NOMO-1 (cell line): ENCODE measurements at regions not wholly inside any gene's neighbourhood (a gene's known extent, or its start where the extent isn't known, plus 50 kb on each side); places are given as distances from the start of the nearest gene placed in this dataset.

Source experiments
- DNase-seq, 2 experiments: peaks; one replicate each; lab custom pipeline; 2025; ENCODE audit not compliant: unreplicated experiment in 2 of 2; lab: John Stamatoyannopoulos, UW

DNA sequence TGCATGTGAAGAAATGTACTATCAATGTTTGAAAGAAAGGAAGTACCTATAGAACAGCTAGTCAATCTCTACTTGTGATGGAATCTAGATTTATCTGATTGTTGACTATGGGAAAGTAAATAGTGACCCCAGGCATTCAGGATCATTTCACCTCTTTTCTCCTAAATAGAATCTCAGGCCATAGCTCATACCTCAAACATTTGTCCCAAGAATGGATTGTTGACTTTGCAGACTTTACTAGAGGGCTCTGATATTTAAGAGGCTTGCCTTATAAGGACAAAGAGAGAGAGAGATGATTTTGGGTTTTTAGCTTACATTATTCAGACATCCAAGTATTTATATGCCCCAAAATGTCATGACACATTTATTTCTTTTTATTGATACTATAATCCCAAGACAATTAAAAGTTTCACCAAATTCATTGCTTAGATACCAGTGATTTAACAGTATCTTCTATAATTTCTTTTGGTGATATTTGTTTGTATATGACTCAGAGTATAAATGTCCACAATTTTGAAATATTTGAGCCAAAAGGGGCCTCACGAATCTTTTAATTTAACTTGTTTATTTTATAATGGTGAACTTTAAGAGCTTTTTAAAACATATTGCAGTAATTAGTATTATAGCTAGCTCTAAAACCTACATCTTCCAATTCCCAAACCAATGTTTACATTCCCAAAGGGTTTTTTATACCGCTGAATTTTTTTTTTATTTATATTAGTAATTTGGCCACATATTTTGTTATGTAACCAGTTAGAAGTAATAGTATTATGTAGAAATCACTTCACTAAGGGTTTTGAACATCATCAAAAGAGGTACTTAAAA lies 614.1 kb downstream of the PCDH7 start:
- DNase-seq: no peak

DNA sequence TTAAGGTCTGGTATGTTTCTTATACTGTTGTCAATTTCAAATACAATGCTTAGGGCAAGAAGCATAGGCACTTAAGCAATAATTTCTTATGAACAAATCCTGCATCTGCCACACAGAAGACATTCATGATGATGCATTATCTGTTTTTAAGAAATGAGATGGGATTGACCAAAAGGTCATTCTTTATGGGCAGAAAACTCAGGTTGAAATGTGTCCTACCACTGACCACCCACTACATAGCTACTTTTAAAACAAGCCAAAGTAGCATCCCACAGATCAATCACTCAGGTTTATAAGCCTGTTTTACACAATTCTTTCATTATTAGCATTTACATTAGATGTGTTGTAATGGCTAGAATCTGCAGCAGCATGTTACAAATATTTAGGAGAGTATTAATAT lies 617.8 kb downstream of the PCDH7 start:
- no peak for DNase-seq

DNA sequence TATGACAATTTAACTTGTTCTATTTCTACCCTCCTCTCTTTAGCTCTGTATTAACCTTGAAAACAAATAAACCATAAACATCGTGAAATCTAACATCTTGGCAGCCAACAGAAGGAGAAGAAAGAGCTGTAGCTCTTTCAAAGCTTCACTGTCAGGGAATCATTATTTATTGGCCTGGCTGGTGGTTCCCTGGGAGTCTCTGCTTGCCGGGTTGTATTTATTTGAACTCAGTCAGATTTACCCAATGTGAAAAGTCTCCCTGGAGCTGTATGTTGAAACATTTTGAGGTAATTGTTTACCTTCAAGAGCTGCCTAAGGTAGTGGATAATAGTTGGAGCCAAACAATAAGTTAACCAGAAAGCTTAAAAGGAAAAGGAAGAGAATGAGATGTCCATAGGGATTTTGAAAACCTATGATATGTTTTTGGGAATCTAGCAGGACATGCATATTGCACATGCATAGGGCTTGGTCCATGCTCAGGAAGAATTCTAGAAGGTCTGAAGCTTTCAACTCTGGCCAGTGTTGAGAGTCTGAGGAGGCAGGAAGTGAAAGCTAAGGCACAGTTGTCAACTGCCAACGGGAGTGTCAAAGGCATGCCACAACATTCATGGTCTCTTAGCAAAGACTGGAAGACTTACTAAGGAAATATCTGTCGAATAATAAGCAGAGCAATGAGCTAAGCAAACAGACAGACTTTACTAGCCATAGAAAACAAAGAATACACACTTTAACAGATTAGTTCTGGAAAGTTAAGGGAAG lies 621.6 kb downstream of the PCDH7 start:
- no peak for DNase-seq

DNA sequence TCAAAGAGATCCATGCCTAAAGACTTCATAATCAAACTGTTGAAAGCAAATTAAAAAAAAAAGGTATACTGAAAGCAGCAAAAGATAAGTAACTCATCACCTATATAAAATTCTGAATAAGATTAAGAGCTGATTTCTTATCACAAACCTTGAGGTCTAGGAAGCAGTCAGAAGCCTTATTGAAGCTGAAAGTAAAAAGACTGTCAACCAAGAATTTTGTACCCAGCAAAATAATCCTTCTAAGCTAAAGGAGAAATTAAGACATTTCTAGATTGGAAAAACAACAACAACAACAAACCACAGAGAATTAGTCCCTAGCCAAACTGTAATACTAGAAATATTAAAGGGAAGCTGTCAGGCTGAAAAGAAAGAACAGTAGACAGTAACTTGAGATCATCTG lies 622.9 kb downstream of the PCDH7 start:
- no peak for DNase-seq

DNA sequence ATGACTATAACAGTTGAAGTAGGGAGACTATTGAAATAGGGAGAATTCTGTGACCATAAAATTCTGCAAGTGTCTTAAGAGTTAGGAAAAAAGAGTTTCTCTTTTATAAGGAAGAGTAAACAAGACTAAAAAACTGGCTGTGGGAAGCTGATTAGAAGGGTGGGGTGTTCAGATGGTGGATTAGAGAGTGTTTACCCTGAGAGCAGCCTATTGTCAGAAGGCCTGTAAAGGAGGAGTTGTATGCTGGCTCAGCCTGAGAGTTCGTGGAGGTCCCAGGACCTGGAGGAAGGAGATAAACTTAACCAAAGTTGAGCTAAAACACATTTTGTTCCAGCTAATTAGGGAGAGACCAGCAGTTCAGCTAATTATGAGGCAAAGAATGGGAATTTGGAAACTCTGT lies 629.7 kb downstream of the PCDH7 start:
- DNase-seq: no peak

DNA sequence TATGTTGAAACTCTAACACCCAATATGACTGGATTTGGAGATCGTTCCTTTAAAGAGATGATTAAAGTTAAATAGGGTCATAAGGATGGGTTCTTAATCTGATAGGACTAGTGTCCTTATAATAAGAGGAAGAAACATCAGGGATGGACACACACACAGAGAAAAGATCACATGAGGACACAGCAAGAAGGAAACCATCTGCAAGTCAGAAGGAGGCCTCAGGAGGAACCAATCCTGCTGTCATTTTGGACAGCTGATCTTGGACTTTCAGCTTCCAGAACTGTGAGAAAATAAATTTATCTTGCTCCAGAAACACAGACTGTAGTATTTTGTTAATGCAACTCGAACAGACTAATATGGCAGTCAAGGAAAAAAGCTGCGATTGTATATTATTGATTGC lies 631.5 kb downstream of the PCDH7 start:
- no peak for DNase-seq

DNA sequence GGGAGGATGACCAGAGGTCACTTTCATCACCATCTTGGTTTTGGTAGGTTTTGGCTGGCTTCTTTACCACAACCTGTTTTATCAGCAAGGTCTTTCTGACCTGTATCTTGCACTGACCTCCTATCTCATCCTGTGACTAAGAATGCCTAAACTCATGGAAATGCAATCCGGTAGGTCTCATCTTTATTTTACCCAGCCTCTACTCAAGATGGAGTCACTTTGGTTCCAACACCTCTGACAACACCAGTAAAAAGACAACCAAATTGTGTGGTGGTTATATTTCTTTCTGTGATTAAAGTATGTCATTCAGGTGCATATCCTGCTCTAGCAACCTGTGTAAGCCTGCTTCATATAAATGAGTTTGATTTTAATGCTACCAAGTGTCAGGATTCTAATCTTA lies 636.7 kb downstream of the PCDH7 start:
- DNase-seq: no peak

DNA sequence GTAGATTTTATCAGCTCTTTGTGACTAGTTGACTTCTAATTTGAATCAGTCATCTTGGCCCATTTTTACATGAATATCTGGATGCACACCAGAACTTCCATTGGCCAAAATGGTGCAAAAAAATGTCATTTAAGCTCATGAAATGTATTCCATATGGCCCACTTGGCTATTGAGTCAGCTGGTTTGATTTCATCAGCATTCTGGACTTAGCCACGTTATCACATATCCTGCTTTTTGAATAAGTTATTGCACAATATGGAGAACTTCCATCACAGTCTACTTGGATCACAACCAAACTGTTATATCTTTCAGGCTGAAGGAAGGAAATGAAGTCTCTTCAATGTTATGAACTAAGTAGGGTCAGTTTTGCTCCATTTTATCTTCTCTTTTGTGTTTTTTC lies 640.6 kb downstream of the PCDH7 start:
- no peak for DNase-seq

DNA sequence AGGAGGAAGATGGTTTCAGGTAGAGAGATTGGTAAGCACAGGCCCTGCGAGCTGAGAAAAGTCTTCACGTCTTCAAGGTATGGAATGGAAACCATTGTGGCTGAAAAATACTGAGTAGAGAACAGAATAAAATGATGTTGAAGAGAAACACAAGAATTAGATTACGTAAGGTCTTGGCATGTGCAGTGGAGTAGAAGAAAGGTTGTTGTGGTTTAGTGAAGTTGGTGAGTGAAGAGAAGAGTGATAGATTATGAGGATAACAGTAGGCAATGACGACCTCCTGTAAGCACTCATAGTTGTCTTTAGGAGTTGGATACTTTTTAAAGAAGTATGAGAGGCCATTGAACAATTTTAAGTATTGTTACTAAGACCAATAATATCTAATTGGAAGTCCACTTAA lies 642.6 kb downstream of the PCDH7 start:
- DNase-seq: no peak

DNA sequence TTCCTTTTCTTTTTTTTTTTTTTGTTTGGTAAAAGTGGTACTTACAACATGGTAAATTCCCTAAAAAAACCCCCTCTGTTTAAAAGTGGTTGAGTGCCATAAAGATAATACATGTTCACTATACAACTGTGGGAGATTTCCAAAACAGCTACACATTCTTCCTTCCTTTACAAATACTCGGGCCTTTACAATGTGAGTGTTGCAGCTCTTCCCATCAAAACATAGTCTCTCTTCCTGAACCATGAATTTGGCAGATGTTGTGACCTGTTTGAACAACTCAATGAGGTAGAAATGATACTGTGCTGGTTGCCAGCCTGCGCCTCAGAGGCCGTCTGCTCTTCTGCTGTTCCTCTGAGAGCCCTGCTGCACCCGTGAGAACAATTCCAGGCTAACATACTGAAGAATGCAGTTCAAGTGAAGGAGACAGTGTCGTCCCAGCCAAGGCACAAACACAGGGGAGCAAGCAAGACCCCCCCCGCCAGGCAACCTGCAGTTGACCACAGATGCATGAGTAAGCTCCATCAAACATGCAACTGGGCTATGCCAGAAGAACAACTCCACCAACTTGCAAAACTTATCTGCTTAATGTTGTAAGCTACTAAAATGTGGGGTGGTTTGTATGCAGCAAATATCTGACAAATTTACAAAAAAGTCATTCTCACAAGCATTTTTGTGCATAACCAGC lies 645.0 kb downstream of the PCDH7 start:
- no peak for DNase-seq

DNA sequence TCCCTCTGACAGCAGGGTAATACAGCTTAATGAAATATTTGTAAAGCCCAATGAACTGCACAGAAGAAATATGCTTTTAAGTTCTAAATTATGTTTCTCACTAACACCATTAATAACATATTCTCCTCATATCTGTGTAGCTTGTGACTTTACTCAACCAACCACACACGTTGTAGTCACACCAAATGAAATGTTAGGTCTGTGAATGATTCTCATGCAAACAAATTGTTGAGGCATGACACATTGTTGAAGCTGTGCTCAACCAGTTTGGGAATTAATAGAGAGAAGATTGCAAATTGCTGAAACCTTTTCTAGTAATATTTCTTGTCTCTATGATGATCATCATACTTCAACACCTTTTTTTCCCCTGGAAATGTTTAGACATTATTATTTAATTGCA lies 645.9 kb downstream of the PCDH7 start:
- DNase-seq: no peak

DNA sequence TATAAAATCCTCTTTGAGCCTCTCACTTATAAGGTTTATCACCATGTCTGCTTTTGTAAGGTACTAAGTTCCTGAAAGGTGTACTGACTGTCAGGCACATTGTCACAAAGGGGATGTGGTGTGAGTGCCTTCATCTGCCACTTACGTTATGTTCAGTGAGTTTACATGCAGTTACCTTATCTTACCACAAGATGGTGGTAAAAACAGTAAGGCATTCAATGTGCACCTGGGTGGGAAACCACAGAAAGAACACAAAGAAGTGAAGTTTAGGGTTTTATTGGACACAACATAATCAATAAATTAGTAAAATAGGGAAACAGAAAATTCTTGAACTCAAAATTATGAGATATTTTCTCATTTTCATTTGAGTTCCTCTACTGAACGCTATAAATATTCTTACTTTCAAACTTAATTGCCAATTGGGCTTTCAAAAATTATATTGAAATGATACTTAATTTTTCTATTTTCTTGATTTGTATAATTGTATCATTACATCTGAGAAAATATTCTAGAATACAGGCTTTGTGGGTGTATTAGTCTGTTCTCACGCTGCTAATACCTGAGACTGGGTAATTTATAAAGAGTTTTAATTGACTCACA lies 650.8 kb downstream of the PCDH7 start:
- DNase-seq: peak in 1 of 2 experiments; percentile 20

DNA sequence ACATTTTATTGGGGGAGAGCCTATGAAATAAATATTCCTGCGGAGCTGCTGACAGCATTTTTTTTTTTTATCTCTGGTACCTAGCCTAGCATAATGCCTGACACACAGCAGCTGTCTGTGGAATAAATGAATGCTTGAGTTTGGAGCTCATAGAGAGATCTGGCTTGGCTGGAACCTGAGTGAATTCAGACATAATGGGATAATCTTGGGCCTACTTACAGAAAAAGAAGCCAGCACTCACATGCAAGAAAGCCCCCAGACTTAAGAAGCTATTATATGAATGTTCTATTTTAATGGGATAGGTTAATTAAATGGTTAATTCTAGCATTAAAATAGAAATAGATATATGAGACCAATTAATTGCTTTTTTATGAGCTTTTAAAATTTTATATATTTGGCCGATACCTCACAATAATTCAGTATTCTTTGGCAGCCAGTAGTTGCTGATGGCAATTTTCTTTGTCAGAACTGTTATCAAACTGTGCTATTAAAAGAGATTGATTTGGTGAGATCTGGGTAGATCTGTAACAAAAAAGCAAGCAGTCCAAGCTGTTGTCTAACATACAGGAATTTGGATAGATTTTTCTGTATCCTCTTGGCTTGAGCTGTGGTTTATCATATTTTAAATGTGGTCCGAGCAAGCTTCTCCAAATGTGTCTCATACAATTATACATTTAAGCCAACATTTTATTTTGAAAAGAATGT lies 654.2 kb downstream of the PCDH7 start:
- DNase-seq: no peak

DNA sequence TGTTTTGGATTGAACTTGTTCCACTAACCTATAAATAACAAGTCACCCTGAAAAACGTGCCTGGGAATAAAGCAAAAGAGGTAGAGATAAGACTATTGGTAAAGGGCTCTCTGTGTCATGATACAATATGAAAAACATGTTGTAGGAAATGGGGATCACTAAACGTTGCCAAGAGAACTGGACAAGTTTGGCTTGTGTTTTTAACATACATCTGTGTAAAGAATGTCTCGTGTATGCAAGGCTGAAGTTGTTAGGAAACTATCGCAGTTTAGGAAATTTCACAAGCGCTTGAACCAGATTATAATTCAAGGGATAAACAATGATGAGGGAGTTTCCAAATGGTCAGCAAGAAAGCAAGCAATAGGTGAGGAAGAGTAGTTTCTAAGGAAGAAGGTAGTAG lies 655.8 kb downstream of the PCDH7 start:
- DNase-seq: no peak

DNA sequence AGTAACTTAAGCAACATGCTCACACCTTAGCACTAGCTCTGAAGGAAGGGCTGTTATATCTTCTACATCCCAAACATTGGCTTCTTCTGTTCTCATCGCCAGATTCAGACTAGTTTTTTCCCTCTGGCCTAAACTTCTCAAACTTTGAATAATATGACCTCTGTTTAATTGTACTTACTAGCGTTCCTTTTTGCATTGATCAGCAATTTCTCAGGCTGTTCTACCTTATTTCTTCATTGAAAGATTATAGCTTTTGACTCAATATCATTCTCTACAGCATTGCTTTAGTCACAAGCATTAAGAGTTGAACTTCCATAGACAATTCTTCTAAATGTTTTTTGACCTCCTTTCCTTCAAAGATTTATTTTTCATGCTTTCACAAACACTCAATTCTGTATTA lies 659.2 kb downstream of the PCDH7 start:
- DNase-seq: no peak

DNA sequence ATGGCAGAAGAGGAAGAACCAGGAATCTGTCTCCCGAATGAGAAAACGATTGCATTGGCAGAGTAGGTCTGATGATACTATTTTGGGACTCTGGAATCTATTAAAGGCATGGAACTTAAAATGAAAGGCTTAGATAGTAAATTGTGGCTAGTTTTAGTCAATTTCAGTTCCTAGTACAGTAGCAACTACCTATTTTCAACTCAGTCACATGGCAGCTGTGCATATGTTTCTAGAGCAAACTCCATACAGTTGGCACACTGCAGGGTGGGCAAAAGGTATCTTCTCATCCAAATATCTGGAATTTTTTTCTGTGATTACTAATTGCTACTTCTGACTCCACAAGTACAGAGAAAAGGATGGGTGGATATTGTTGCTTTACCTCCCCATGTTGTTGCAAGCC lies 663.6 kb downstream of the PCDH7 start:
- no peak for DNase-seq

DNA sequence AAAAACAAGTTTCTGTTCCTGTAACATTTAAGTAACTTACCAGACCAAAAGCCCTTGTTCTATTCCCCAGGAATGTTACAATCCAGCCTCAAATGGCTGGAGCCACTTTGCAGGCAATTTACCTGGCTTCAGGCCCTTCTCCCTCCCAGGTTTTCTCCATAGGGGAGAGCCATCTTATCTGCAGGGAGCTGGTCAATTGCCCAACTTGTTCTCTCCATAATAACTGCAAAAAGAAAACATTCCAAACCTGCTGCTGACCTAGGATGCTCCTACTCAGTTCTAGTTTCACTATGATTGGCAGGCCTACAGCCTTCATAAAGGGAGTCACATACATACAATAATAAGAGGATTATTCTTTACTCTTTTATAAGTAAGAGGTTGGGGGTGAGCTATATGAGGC lies 670.7 kb downstream of the PCDH7 start:
- no peak for DNase-seq

DNA sequence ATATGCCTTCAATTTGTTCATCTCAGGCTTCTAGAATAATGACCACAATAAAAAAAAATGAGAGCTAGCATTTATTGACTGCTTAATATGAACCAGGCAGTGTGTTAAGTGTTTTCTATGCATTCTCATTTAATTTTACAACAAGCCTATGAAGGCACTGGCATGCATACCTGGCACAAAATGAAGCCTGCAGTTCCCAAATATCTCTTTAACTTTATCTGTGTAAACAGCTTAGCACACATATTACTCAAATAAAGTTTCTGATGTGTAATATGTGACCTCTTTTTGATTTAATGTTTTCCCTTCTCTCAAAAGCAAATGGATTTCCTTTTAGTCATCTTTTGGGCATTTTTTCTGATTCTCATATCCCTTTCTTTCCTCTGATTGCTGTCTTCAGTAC lies 671.8 kb downstream of the PCDH7 start:
- no peak for DNase-seq

DNA sequence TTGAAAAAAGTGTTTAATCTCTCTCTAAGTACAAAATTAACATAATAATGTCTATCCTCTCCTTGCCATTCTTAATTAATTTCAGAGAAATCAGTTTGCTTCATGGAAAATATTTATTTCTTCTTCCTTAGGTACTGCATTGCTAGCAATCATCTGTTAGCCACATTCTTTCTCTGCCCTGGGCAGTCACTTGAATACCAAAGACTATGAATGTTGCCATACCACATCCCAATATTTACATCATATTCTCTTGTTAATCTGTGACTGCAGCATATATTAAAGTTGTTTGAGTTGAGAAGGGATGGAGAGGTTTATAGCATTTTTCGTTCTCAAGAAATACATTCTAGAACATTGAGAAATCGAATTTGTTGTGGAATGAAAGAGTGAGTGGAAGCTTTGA lies 672.8 kb downstream of the PCDH7 start:
- DNase-seq: no peak

DNA sequence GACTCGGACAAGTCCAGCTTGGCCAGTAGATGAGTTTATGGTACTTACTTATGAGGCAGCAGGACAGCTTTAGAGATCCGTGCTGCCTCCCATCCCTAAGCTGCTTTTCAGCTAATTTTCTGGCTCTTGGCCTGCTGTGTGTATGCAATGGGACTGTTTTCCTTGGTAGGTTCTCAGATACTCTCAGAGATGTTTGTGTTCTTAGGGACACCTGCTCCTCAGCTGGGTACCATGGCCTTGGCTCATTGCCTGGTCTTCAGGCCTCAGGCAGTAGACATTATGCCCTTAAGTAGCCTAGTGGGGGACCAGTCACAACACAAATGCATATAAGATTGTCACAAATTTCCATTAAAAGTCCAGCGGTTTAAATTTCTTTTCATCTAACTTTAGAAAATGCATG lies 688.0 kb downstream of the PCDH7 start:
- no peak for DNase-seq

DNA sequence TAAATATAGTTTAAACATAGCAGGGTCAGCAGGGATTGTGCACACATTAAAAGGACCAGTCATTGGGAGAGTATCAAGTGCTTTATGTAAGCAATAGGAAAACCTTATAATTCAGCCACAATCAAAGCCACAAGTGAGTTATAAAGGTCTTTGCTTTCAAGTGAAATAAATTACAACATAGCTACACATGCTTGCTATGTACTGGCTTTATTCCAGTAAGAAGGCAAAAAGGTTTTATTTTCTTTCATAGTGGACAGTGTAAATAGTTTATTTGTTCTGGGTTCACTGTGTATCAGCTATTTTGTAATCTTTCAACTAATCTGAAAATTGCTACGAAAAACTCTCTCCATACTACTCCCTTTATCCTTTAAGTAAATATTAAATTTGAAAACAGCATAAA lies 691.4 kb downstream of the PCDH7 start:
- DNase-seq: no peak
